Astrocyte of the spinal cord (primary cell): ENCODE measurements at regions not wholly inside any gene's neighbourhood (a gene's known extent, or its start where the extent isn't known, plus 50 kb on each side); places are given as distances from the start of the nearest gene placed in this dataset.

Source experiments
- DNase-seq: peaks from one replicate; pipeline ENCODE4 v3.0.0; 2011; ENCODE audit warnings: low read depth, low spot score
- H3K4me3 ChIP-seq: 2 replicates; pipeline ENCODE4 v1.5.1; 2011; ENCODE audit warnings: low read depth, mild to moderate bottlenecking, low read length, moderate library complexity
- in situ Hi-C: cut with HindIII; loops from 2 replicates; pipeline ENCODE4 v1.10.0; 2017; ENCODE audit warnings: low sequenced_read_pairs
- TF ChIP-seq, protein P1 (sequence below): IDR thresholded peaks from 2 replicates; pipeline ENCODE4 v1.5.1; 2012; ENCODE audit warnings: low read depth, mild to moderate bottlenecking, low read length, inconsistent platforms

DNA sequence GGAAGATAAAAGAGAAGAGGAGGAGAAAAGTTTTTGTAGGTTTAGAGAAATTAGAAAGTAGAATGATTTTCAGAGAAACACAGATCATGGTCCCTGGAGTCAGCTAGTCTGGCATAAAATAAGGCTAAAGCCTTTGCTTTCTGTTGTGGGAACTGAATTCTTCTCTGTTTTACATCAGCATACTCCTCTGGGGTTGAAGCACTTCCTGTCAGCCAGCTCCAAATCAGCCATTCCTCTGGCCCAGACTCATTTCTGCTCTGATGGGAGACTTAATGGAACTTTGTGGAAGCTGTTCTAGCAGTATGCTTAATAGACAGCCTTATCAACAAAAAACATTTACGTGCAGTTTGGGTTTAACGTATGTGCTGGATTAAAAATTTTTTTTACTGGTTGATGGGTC lies 143.2 kb downstream of the HMHB1 start:
- H3K4me3 ChIP-seq: no peak overlapping the region
- in situ Hi-C loops: no loop called here
- DNase-seq: peak; percentile 43
- TF ChIP-seq, protein P1, sequence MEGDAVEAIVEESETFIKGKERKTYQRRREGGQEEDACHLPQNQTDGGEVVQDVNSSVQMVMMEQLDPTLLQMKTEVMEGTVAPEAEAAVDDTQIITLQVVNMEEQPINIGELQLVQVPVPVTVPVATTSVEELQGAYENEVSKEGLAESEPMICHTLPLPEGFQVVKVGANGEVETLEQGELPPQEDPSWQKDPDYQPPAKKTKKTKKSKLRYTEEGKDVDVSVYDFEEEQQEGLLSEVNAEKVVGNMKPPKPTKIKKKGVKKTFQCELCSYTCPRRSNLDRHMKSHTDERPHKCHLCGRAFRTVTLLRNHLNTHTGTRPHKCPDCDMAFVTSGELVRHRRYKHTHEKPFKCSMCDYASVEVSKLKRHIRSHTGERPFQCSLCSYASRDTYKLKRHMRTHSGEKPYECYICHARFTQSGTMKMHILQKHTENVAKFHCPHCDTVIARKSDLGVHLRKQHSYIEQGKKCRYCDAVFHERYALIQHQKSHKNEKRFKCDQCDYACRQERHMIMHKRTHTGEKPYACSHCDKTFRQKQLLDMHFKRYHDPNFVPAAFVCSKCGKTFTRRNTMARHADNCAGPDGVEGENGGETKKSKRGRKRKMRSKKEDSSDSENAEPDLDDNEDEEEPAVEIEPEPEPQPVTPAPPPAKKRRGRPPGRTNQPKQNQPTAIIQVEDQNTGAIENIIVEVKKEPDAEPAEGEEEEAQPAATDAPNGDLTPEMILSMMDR: no peak

DNA sequence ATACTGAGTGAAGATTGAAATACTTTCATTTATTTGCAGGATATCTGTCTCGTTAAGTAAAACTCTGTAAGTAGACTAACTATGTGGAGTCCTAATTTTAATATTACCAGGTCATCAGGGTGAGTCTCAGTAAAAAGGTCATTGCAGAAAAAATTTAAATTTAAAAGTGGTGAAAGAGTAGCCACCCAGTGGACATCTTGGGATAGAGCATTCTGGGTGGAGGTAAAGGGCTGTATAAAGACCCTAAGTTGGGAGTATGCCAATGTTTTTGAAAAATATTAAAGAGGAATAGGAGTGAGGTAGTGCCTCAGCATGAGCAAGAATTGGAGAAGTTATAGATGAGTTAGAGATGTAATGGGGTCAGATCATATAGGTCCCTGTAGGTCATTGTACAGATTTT lies 145.5 kb downstream of the HMHB1 start:
- TF ChIP-seq, protein P1: peak; percentile 48
- in situ Hi-C loops: no loop called here
- no peak for DNase-seq

DNA sequence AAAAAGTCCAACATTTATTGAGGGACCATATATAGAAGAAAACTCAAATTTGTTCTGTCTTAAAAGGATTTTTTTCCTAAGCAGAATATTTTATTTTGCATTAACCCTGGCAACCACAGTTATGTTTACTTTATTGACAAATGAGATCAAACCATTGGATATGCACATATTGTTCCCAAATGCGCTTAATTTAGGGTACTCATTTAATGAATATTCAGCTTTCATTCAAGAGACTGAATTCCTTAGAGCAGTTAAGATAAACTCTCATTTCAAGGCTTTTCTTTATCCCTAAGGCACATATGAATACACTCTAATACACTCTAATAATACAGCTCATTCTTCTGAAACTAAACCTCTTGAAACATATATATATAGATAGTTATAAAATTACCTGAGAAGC lies 150.2 kb downstream of the HMHB1 start:
- TF ChIP-seq, protein P1: no peak
- no peak overlapping the region for H3K4me3 ChIP-seq
- DNase-seq: no peak
- in situ Hi-C loops: no loop called here

More for the DNA sequence above, 145.5 kb downstream of the HMHB1 start:
- H3K4me3 ChIP-seq: no peak overlapping the region

DNA sequence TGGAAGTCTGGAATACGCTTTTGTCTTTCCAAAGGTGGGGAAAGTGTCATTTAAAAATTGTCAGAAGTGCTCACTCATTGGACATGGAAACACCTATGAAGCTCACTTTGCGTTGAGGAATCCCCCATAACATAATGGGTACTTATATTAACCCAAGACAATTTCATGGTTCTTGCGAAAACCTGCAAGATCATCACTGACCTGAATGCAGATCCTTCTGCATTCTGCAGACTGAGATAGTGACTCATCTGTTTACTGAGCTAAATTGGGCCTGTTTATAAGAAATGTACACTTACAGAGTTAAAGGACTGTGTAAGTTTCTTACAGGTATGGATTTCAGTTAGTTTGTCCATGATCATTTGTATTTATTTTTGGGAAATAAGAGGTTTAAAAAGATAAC lies 153.0 kb downstream of the HMHB1 start:
- TF ChIP-seq, protein P1: no peak
- in situ Hi-C loops: no loop called here
- no peak overlapping the region for H3K4me3 ChIP-seq
- no peak for DNase-seq

DNA sequence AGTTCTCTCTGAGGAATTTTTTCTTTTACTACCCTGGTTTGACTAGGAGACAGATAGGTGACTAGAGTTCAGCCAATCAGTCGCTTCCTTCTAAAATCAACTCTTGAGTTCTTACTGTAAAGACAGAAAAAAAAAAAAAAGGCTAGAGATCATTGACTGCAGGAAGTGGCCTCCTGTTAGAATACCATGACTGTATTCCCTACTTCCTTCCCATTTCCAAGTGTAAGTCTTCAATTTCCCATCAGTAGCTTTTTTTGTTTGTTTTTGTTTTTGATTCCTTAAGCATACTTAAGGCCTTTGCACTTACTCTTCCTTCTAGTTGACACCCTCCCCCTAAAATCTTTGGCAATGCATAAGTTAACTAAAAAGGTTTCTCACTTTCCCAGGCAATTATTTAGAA lies 154.3 kb downstream of the HMHB1 start:
- in situ Hi-C loops: no loop called here
- H3K4me3 ChIP-seq: no peak overlapping the region
- DNase-seq: no peak
- TF ChIP-seq, protein P1: no peak

DNA sequence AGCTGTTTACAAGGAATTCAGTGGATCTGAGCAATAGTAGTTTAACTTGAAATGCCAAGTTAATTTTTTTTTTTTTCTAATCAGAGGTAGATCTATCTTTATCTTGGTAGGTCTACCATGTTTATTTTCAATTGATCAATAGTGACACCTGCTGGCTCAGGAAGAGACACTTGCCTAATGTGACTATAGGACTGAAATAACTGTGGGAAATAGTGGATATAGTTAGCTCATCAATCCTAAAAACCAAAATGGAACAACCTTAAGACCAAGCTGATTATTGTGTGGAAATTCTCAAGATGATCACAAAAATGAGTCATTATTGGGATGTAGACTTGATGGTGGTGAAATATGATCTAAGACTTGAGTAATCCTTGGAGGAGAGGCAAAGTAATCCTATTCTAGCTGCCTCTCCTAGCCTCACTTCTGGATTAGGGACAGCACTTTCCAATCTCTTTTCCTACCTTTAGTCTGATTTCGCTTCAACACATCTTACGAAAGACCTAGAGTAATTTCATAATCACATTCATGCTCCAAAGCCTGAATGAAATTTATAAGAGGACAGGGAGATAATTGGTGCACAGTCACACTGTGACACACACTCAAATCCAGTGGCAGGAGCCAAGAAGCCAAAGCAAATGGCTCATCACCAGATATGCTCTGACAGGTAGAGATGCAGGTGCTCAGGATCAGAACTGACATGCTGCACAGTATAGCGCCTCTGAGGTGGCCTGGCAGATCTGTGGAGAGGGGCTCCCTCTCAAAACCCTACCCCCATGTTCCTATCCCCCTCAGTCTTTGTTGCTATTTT lies 156.3 kb downstream of the HMHB1 start:
- H3K4me3 ChIP-seq: no peak overlapping the region
- in situ Hi-C loops: no loop called here
- TF ChIP-seq, protein P1: peak; percentile 57
- DNase-seq: peak; percentile 73
